ENCODE measurements at regions not wholly inside any gene's neighbourhood (a gene's known extent, or its start where the extent isn't known, plus 50 kb on each side); places are given as distances from the start of the nearest gene placed in this dataset.
"Not testable (repeated sequence)": the region's sequence is repeated elsewhere in the genome, so short reads cannot be mapped to it uniquely, and the experiment has no call there.

DNA sequence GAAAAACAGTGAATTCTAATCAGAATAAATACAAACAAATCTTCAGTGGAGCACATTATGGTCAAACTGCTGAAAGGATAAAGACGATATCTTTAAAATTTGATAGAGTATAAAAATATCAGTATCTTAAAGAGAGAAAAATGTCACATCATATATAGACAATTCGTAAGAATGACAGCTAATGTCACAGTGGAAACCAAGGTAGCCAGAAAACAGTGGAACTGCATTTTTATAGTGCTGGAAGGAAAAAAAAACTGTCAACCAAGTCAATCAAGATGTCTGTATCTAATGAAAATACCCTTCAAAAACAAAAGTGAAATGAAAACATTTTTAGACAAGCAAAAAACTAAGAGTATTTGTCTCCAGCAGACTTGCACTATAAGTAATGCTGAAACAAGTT lies 73.4 kb upstream of the HMGXB4 start:
- DNase-seq (ENCODE audit: low spot score) = no peak

DNA sequence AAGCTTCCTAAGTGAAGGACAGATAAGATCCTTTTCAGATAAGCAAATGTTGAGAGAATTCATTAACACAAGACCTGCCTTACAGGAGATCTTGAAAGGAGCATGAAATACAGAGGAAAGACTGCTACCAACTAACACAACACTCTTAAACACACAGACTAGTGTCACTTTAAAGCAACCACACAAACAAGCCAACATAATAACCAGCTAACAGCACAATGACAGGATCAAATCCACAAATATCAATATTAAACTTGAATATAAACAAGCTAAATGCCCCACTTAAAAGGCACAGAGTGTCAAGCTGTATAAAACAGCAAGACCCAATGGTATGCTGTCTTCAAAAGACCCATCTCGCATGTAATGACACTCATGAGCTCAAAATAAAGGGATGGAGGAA lies 70.8 kb upstream of the HMGXB4 start:
- DNase-seq (ENCODE audit: low spot score) = no peak

DNA sequence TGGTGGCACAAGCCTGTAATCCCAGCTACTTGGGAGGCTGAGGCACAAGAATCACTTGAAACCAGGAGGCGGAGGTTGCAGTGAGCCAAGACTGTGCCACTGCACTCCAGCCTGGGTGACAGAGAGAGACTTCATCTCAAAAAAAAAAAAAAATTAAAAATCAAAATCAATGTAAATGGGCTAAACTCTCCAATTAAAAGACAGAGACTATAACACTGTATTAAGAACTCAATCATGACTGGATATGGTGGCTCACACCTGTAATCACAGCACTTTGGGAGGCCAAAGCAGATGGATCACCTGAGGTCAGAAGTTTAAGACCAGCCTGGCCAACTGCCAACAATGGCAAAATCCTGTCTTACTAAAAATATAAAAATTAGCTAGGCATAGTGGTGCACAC lies 68.4 kb upstream of the HMGXB4 start:
- not testable (repeated sequence) for DNase-seq (ENCODE audit: low spot score)

DNA sequence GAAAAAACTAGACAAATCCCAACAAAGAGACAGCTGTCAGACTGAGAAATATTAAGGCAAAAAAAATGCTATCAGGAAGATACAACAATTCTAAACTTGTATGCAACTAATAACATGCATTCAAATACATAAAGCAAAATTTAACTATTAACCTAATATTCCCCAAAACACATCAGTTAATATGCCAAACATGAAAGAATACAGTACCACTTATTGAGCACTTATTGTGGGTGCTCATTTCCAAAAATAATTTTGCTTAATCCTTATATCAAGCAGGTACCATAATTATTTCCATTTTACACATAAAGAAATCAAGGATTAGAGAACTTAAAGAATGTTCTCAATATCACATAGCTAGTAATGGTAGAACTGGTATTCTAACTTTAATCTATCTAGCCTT lies 67.7 kb upstream of the HMGXB4 start:
- DNase-seq (ENCODE audit: low spot score) = no peak

DNA sequence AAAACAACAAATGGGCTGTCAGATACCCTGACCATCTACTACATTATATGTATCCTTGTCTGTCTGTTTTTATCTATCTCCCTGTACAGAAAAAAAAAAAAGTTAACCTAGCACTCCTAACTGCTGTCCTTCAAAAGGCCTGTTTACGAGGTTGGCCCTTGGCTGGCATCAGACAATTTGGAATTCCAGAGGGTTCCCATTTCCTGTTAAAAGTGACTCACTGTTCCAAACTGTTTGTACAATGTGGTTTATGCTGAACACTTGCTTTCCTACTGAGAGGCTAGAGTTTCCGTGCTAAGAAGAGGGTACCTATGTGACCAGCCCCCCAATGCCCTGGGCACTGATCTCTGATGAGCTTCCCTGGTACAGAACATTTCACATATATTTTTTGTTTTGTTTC lies 65.9 kb upstream of the HMGXB4 start:
- DNase-seq (ENCODE audit: low spot score) = no peak

DNA sequence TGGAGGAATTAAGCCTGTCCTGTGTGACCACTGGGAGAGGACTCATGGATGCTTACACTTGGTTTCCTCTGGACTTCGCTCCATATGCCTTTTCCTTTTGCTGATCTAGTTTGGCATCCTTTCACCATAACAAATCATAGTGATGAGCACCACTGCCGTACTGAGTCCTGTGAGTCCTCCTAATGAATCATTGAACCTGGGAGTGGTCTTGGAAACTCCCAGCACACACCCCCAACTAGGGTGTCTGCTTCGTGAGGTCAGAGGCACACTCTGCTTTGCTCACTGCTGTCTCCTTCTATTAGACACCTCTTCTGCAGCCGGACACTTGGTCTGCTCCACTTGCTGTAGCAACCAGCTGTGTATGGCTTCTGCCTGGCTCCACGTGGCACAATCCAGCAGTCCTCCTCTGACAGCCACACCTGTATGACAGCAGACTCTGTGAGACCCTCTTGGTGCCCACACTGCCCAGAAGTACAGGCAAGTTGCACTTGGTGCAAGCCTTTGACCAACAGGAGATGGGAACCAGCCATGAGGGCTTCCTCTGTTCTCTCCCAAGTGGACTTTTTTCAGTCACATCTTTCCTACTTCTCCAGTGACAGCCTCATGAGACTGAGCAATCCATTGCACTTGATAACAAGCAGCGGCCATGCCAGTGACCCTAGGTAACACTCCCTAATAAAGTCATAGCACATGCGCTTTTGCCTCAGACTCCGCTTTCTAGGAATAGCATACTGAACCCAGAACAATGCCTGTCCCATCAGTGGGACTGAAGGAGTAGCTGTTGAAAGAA lies 65.0 kb upstream of the HMGXB4 start:
- no peak for DNase-seq (ENCODE audit: low spot score)

DNA sequence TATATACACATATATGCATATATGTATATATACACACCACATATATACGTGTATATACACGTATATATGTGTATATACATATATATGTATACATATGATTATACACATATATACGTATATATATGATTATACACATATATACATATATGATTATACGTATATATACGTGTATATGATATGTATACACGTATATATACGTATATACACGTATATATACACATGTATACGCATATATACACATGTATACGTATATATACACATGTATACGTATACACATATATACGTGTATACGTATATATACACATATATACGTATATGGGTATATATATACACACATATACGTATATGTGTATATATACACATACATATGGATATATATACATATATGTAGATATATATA lies 62.1 kb upstream of the HMGXB4 start:
- DNase-seq (ENCODE audit: low spot score) = no peak

DNA sequence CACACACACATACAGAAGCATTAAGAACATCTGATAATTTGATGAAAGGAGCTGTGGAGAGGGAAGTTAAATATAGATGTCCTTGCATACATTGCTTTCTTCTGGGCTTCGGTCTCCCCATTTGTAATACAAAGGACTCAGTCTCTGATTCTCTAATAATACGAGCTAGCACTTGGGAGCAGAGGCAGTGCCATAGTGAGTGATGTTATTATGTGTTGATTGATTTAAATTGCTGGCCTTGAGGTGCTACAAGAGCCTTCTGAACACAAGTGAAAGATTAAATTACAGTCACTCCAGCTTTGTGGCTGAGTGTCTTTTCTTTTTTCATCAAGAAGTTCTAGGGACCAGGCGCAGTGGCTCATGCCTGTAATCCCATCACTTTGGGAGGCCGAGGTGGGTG lies 61.5 kb upstream of the HMGXB4 start:
- DNase-seq (ENCODE audit: low spot score) = no peak

DNA sequence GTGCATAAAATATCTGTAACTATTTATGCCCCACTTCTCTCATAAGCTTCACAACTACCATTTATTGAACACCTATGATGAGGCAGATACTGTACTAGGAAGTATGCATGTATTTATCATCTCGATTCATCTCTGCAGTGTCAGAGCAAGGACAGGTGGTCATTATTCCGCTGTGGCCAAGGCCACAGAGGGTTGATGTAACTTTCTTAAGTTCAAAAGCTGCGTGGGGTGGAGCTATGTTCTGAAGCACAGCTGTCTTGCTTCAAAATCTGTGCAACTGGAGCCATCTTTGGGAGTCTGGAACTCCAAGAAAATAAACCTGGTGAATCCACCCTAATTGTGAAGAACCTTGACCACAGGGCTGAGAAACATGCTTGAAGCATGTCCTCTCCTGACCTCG lies 60.2 kb upstream of the HMGXB4 start:
- no peak for DNase-seq (ENCODE audit: low spot score)

DNA sequence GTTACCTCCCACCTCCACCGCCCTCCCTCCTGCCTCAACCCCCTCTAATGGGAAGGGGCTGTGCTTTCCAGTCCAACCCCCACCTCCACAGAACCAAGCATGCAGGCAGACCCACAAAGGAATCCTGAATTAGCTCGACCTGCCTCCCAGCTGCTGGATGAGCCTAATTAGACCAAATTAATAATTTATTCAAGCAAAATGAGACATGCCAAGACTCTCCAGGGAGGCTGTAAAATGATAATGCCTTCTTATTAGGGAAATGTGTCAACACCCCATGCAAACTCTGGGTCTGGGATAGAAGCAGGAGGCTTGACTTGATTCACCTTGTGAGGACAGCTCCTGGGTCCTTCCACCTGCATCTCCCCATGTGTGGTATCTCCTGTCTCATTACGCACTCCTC lies 59.4 kb upstream of the HMGXB4 start:
- DNase-seq (ENCODE audit: low spot score) = no peak

DNA sequence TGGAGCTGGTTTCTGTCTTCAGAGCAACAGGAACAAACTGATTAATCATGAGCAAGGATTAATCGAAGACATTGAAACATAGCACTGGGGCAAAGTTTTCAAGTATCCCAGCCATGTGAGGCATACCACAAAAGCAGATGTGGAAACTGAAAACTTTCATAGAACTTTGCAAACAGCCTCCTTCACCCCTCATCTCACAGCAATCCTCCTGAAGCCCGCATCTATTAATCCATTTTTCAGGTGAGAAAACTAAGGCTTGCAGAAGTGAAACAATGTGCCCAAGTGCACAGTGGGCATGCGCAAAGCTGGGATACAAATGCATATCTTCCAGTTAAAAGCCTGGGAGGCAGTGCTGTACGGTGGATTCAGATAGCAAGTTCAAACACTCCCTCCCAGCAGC lies 58.6 kb upstream of the HMGXB4 start:
- no peak for DNase-seq (ENCODE audit: low spot score)

DNA sequence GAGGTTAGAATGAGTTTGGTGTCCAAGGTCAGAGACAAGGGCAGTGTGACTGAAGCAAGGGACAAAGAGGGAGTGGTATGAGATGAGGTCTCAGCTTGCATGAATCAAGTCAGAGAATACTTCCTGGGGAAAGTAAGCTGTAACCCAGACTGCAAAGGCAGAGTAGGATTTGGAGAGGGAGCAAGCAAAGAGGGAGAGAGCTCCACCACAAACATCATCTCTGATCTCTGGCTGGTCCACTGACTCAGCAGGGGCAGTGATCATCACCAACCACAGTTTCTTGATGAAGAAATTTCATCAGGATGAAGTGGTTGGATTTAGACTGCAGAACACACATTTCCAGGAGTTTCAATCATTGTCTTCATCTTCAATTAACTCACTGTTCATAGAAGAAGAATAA lies 54.9 kb upstream of the HMGXB4 start:
- no peak for DNase-seq (ENCODE audit: low spot score)

DNA sequence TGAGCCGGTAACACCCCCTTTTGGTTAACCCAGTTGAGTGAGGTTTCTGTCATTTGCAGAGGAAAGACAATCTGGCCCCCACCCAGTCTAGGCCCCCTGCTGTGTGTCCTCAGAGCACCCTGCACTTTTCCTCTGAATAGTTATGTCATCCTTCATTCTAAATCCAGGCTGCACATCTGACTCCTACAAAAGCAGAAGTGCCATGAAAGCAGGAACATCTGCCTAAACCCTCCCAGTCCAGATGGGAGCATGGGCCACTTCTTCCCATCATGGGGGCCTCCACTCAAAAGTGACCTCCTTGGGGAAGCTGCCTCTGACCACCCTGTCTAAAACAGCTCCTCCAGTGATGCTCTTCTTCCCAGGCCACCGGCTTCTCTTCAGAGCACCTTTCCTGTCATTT lies 53.7 kb upstream of the HMGXB4 start:
- no peak for DNase-seq (ENCODE audit: low spot score)

DNA sequence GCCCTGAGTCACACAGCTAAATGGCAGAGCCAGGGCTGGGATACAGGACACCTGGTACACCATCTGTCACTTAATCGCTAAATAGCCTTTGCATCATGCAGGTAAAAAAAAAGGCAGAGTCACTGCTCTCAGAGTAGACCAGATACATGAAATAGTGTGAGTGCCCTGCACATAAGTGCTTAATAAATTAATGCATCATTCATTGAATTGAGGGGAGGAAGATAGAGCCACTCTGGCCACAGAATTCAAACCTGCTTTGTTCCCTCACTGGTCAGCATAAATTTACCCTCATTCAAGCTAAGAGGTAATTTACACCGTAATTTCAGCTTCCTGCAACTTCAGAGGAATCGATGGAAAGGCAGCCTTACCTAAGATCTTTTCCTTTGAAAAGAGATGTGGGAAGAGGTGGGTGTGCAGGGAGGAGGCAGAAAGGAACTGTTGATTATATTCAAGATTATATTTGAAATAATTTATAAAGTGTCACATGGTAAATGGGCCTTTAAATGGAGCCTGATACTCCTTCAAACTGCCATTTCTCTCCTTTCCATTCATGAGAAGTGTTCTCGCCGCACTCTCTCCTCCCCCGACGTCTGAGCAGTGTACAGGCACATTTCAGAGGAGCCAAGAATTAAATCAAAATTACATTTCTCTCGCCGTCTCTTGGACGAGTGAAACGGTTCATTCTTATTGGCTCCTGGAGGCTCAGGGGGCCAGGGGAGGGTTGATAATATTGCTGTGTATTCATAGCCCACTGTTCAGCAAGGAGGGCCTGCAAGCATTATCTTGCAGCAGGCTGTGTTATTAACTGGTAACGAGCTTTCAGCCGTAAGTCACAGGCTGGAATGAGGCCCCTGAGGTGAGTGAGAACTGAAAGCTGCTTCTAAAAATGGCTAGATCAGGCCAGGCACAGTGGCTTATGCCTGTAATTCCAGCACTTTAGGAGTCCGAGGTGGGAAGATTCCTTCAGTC lies 52.2 kb upstream of the HMGXB4 start:
- no peak for DNase-seq (ENCODE audit: low spot score)

DNA sequence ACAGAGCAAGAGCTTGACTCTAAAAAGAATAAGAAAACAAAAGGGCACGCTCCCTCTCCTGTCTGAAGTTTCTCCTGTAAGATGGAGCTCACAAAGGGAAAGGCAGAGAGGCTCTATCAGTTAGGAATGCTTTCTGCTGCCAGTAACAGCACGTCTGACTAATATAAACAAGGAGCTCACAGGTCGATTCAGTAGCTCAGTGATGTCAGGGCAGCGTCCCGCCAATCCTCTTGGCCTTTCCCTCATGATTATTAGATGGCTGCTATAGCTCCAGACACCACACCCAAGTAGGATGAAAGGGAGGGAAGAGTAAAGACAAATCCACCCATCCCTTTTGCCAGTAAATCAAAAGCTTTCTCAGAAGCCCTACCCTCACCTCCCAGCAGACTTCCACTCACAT lies 51.3 kb upstream of the HMGXB4 start:
- DNase-seq (ENCODE audit: low spot score) = no peak

DNA sequence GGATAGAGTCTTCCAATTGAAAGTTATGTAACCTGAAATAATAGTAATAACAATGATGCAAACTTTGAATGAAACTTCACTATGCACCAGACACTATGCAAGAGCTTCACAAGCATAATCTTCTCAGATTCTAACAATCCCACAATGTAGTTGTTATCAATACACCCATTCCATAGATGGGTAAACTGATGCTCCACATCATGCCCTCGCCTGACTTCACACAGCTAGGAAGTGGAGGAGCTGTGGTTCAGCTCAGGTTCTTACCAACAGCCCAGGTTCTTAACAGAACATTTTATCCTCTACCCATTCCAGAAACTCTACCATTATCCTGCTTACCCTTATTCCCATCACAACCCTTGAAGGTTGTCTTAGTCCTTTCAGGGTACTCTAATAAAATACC lies 50.4 kb upstream of the HMGXB4 start:
- no peak for DNase-seq (ENCODE audit: low spot score)
